ENCODE measurements at regions not wholly inside any gene's neighbourhood (a gene's known extent, or its start where the extent isn't known, plus 50 kb on each side); places are given as distances from the start of the nearest gene placed in this dataset.
A peak's percentile ranks its signal among the peaks of the same experiment; 100 is the strongest.
"Not testable (repeated sequence)": the region's sequence is repeated elsewhere in the genome, so short reads cannot be mapped to it uniquely, and the experiment has no call there.

GRCh38 chr3:87793337-87793877 lies 265.4 kb downstream of the CGGBP1 start:
- no peak for DNase-seq (ENCODE audit: low read depth)

GRCh38 chr3:87792534-87793336 lies 266.1 kb downstream of the CGGBP1 start, which contains the start of gene HTR1F:
Gene HTR1F, plus strand, starts transcription at chr3:87792706.
- no peak for DNase-seq (ENCODE audit: low read depth)

- DNase-seq (ENCODE audit: low read depth) = no peak
Observed at GRCh38 chr3:87792198-87792533, 266.6 kb downstream of the CGGBP1 start.

- DNase-seq (ENCODE audit: low read depth) = no peak
Observed at GRCh38 chr3:87791248-87792027, 267.4 kb downstream of the CGGBP1 start.

- not testable (repeated sequence) for DNase-seq (ENCODE audit: low read depth)
Observed at GRCh38 chr3:87789049-87789448, 269.8 kb downstream of the CGGBP1 start.

- no peak for DNase-seq (ENCODE audit: low read depth)
Observed at GRCh38 chr3:87788516-87788915, 270.3 kb downstream of the CGGBP1 start.

- DNase-seq (ENCODE audit: low read depth) = no peak
Observed at GRCh38 chr3:87780811-87781210, 278.0 kb downstream of the CGGBP1 start.

- DNase-seq (ENCODE audit: low read depth) = no peak
Observed at GRCh38 chr3:87778876-87779275, 279.9 kb downstream of the CGGBP1 start.

GRCh38 chr3:87771337-87772192 lies 287.2 kb downstream of the CGGBP1 start:
- DNase-seq (ENCODE audit: low read depth) = peak; percentile 21

GRCh38 chr3:87766721-87767120 lies 292.1 kb downstream of the CGGBP1 start:
- DNase-seq (ENCODE audit: low read depth) = no peak

- DNase-seq (ENCODE audit: low read depth) = no peak
Observed at GRCh38 chr3:87765256-87765655, 293.5 kb downstream of the CGGBP1 start.

GRCh38 chr3:87761795-87762194 lies 297.0 kb downstream of the CGGBP1 start:
- no peak for DNase-seq (ENCODE audit: low read depth)

- no peak for DNase-seq (ENCODE audit: low read depth)
Observed at GRCh38 chr3:87761341-87761740, 297.5 kb downstream of the CGGBP1 start.

GRCh38 chr3:87756616-87757015 lies 302.2 kb downstream of the CGGBP1 start:
- DNase-seq (ENCODE audit: low read depth) = no peak

GRCh38 chr3:87755852-87756251 lies 303.0 kb downstream of the CGGBP1 start:
- DNase-seq (ENCODE audit: low read depth) = no peak

- no peak for DNase-seq (ENCODE audit: low read depth)
Observed at GRCh38 chr3:87742250-87742649, 316.6 kb downstream of the CGGBP1 start.

GRCh38 chr3:87740894-87741293 lies 317.9 kb downstream of the CGGBP1 start:
- not testable (repeated sequence) for DNase-seq (ENCODE audit: low read depth)

- DNase-seq (ENCODE audit: low read depth) = peak; percentile 8
Observed at GRCh38 chr3:87737817-87738216, 321.0 kb downstream of the CGGBP1 start.

GRCh38 chr3:87733671-87734367 lies 325.0 kb downstream of the CGGBP1 start:
- no peak for DNase-seq (ENCODE audit: low read depth)

GRCh38 chr3:87732294-87732693 lies 326.5 kb downstream of the CGGBP1 start:
- DNase-seq (ENCODE audit: low read depth) = no peak

- no peak for DNase-seq (ENCODE audit: low read depth)
Observed at GRCh38 chr3:87727783-87728182, 331.0 kb downstream of the CGGBP1 start.

Data from stromal cell of bone marrow (primary cell).